K562 (cell line): ENCODE measurements at regions not wholly inside any gene's neighbourhood (a gene's known extent, or its start where the extent isn't known, plus 50 kb on each side); places are given as distances from the start of the nearest gene placed in this dataset.

Experiments used
- ATAC-seq: fragments of 200-7000 bp; cut with Tn5 transposase; 3 replicates; pipeline ENCODE4 v1.9.1; 2020; ENCODE audit warnings: moderate library complexity
- BruUV-seq: library from RNA; stranded (reverse); fragments of 400-500 nt; replicated peaks from 2 replicates; lab custom pipeline; 2021; lab: Mats Ljungman, UMichigan
- CTCF ChIA-PET: fragments of 300-600 bp; formaldehyde crosslinking; extraction: SDS; loops from one replicate; lab custom pipeline; 2021; ENCODE audit warnings: low intra/inter-chr PET ratio; lab: Yijun Ruan, JAX
- POLR2A ChIA-PET: fragments of 300-600, 350-650 bp; sonication (Branson Sonifier 250); formaldehyde crosslinking; extraction: SDS; loops from one replicate; lab custom pipeline; 2021; ENCODE audit warnings: antibody characterized with exemption, inconsistent platforms; lab: Yijun Ruan, JAX
- DNase-seq, 4 experiments: peaks; one replicate each; pipeline versions ENCODE4 v3.0.0 to v3.0.0-alpha.2; 2011 to 2018; ENCODE audit warnings: low spot score in 3 of 4, mixed read lengths in 3 of 4; ENCODE audit errors: extremely low read depth in 1 of 4
- FAIRE-seq: peaks from 2 replicates; lab custom pipeline; 2011; peaks lifted over from hg19 to GRCh38; lab: Jason Lieb, UNC
- H2AFZ ChIP-seq: 2 replicates; pipeline ENCODE4 v1.6.0; 2011; ENCODE audit warnings: low read depth, low read length, control low read depth, inconsistent platforms
- H3K27ac ChIP-seq: fragments of 200-600 bp; 3 replicates; pipeline ENCODE4 v1.8.0; 2011; ENCODE audit warnings: low read depth, mild to moderate bottlenecking, control low read depth, inconsistent platforms, low read length, moderate library complexity, mixed read lengths; ENCODE audit errors: extremely low read depth
- H3K27me3 ChIP-seq, 2 experiments: fragments of 300-600 bp in 1 of 2; 2 replicates in 1 of 2; 3 replicates in 1 of 2; pipeline versions ENCODE4 v1.6.0 to v1.8.0; 2011; ENCODE audit warnings: inconsistent platforms in 2 of 2, low read length in 2 of 2, mild to moderate bottlenecking in 1 of 2, mixed read lengths in 1 of 2, moderate library complexity in 1 of 2; ENCODE audit not compliant: control insufficient read depth in 2 of 2, insufficient read depth in 2 of 2
- H3K36me3 ChIP-seq: fragments of 300-600 bp; 3 replicates; pipeline ENCODE4 v1.8.0; 2011; ENCODE audit warnings: mild to moderate bottlenecking, low read length, inconsistent platforms; ENCODE audit not compliant: control insufficient read depth, insufficient read depth
- H3K4me1 ChIP-seq, 2 experiments: fragments of 200-600 bp in 1 of 2; replicated peaks in 1 of 2; 2 replicates in 1 of 2; 3 replicates in 1 of 2; pipeline versions ENCODE4 v1.5.1 to v1.8.0; 2011; ENCODE audit warnings: inconsistent platforms in 2 of 2, low read length in 2 of 2, mild to moderate bottlenecking in 1 of 2, mixed read lengths in 1 of 2, moderate library complexity in 1 of 2; ENCODE audit not compliant: control insufficient read depth in 2 of 2, insufficient read depth in 2 of 2
- H3K4me2 ChIP-seq: 2 replicates; pipeline ENCODE4 v1.6.1; 2011; ENCODE audit warnings: low read length, control low read depth, inconsistent platforms, mixed read lengths; ENCODE audit not compliant: insufficient read depth
- H3K4me3 ChIP-seq: fragments of 200-600 bp; sonication (generic), shearing (Covaris generic); 2 replicates; pipeline ENCODE4 v1.5.1; 2016; ENCODE audit warnings: control low read depth, inconsistent platforms
- H3K79me2 ChIP-seq: fragments of 200-600 bp; 3 replicates; pipeline ENCODE4 v1.8.0; 2011; ENCODE audit warnings: low read length, inconsistent platforms; ENCODE audit not compliant: control insufficient read depth, insufficient read depth
- H3K9ac ChIP-seq, 2 experiments: 2 replicates each; pipeline versions ENCODE4 v1.6.0 to v1.6.1; 2011; ENCODE audit warnings: low read depth in 2 of 2, low read length in 2 of 2, control low read depth in 1 of 2, inconsistent platforms in 1 of 2, mild to moderate bottlenecking in 1 of 2, mixed read lengths in 1 of 2; ENCODE audit not compliant: insufficient read depth in 1 of 2
- H3K9me1 ChIP-seq: one replicate; pipeline ENCODE4 v1.6.0; 2011; ENCODE audit warnings: inconsistent platforms, mild to moderate bottlenecking, low read length, moderate library complexity; ENCODE audit not compliant: control insufficient read depth, insufficient read depth
- H3K9me3 ChIP-seq: replicated peaks from 2 replicates; pipeline ENCODE4 v1.5.1; 2011; ENCODE audit warnings: low read depth, low read length, inconsistent platforms; ENCODE audit not compliant: control insufficient read depth, insufficient read depth
- H4K20me1 ChIP-seq: replicated peaks from 2 replicates; pipeline ENCODE4 v1.6.1; 2011; ENCODE audit warnings: low read length, inconsistent platforms, mixed read lengths; ENCODE audit not compliant: control insufficient read depth, insufficient read depth
- HDAC1 ChIP-seq, 2 experiments: fragments of 450-650 bp; IDR thresholded peaks; 2 replicates each; pipeline ENCODE4 v1.6.1; 2016 to 2017; ENCODE audit warnings: inconsistent platforms in 1 of 2, mild to moderate bottlenecking in 1 of 2, moderate library complexity in 1 of 2
- RAD21 ChIP-seq, 2 experiments: fragments of 250-450 bp in 1 of 2; fragments of 450-650 bp in 1 of 2; sonication (Bioruptor Pico) in 1 of 2; formaldehyde crosslinking in 1 of 2; IDR thresholded peaks in 1 of 2; conservative IDR thresholded peaks in 1 of 2; 2 replicates each; pipeline versions ENCODE4 v1.4.0 to v1.8.0; 2020 to 2022; ENCODE audit warnings: mild to moderate bottlenecking in 2 of 2, moderate library complexity in 1 of 2
- RBM22 ChIP-seq: fragments of 200-400 bp; formaldehyde crosslinking; IDR thresholded peaks from 2 replicates; pipeline ENCODE4 v1.6.1; 2018; ENCODE audit warnings: low read length, low read depth; ENCODE audit not compliant: poor library complexity, severe bottlenecking
- RBM25 ChIP-seq: fragments of 200-400 bp; formaldehyde crosslinking; IDR thresholded peaks from 2 replicates; pipeline ENCODE4 v1.6.1; 2018; ENCODE audit warnings: low read length, low read depth, moderate library complexity; ENCODE audit not compliant: severe bottlenecking
- WGBS: fragments of 100-300 bp; shearing (Covaris generic); methylation state at CpG from one replicate; pipeline ENCODE4 v1.1.6; 2016; ENCODE audit warnings: low coverage, mixed read lengths; ENCODE audit not compliant: insufficient coverage; ENCODE audit errors: missing lambda C conversion rate; 5-methylcytosine and 5-hydroxymethylcytosine counted together
- in situ Hi-C: fragments of 300-500 bp; cut with MboI; formaldehyde crosslinking; loops from 4 replicates; pipeline ENCODE4 v1.15.0; 2018; ENCODE audit warnings: inconsistent platforms, mixed read lengths
- intact Hi-C: fragments of 100-400 bp; cut with micrococcal nuclease; formaldehyde crosslinking; loops from 2 replicates; pipeline ENCODE4 v1.14.2; 2022
- TF ChIP-seq, protein P1 (sequence below), 3 experiments: IDR thresholded peaks in 2 of 3; conservative IDR thresholded peaks in 1 of 3; 2 replicates each; pipeline ENCODE4 v1.5.1; 2011 to 2012; ENCODE audit warnings: low read length in 3 of 3, mild to moderate bottlenecking in 3 of 3, control low read depth in 2 of 3, improper control_type of control experiment in 1 of 3, inconsistent platforms in 1 of 3, low read depth in 1 of 3, mixed read lengths in 1 of 3, moderate library complexity in 1 of 3; ENCODE audit not compliant: insufficient read depth in 2 of 3
- TF ChIP-seq, protein P2 (sequence below): fragments of 200-800 bp; sonication (Bioruptor generic); IDR thresholded peaks from 2 replicates; pipeline ENCODE4 v1.6.1; 2017; ENCODE audit warnings: missing genetic modification characterization, missing compliant biosample characterization
- TF ChIP-seq, protein P3 (sequence below): fragments of 250-450 bp; sonication (Bioruptor Pico); IDR thresholded peaks from 2 replicates; pipeline ENCODE4 v1.5.0; 2021

DNA sequence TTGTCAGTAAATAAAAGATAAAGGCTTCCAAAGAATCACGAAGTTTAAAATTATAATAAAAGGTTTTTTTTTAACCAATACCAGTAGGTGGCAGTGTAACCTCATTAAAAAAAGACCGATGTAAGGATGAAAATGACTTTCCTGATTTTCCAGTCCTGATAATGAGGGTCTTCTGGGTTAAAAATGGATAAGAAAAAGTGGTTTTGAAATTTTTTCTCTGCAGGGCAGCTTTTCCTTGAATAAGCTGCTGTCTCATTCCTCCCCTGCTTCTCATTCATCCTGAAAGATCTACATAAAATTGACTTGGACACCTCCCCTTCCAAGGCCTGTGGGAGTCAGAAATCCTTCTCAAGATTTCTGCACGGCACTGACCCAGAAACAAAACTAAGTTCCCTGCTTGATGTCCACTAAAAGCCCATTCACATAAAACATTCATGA, 58.9 kb upstream of the FBXO33 start:
- intact Hi-C loops (no loop called here), in situ Hi-C loops (no loop called here)
- Histone ChIP-seq H3K9me3 (no peaks in the 10 kb centered on the region), H3K9ac (no peak overlapping the region), H3K9me1 (no peaks in the 10 kb centered on the region), H3K27me3 (no peaks in the 10 kb centered on the region), H3K4me2 (no peak overlapping the region), H4K20me1 (no peaks in the 10 kb centered on the region), H3K4me3 (no peak overlapping the region), H2AFZ (no peak overlapping the region)
- FAIRE-seq (no peak), DNase-seq (peak; percentile 6 to 22 (median 8))
- CTCF ChIA-PET, result no interaction called here
- BruUV-seq, result no TSS peak
- TF ChIP-seq, protein P1, sequence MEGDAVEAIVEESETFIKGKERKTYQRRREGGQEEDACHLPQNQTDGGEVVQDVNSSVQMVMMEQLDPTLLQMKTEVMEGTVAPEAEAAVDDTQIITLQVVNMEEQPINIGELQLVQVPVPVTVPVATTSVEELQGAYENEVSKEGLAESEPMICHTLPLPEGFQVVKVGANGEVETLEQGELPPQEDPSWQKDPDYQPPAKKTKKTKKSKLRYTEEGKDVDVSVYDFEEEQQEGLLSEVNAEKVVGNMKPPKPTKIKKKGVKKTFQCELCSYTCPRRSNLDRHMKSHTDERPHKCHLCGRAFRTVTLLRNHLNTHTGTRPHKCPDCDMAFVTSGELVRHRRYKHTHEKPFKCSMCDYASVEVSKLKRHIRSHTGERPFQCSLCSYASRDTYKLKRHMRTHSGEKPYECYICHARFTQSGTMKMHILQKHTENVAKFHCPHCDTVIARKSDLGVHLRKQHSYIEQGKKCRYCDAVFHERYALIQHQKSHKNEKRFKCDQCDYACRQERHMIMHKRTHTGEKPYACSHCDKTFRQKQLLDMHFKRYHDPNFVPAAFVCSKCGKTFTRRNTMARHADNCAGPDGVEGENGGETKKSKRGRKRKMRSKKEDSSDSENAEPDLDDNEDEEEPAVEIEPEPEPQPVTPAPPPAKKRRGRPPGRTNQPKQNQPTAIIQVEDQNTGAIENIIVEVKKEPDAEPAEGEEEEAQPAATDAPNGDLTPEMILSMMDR (IDR thresholded peaks at IDR 0.05 in 2 of 3, conservative IDR thresholded peaks at IDR 0.05 in 1 of 3; ENCODE audit: insufficient read depth in 2 of 3, low read depth in 1 of 3, low read length in 3 of 3), result peak in 1 of 3 experiments; percentile 41; a peak in 3 of 6 replicates
- TF ChIP-seq, protein P2, sequence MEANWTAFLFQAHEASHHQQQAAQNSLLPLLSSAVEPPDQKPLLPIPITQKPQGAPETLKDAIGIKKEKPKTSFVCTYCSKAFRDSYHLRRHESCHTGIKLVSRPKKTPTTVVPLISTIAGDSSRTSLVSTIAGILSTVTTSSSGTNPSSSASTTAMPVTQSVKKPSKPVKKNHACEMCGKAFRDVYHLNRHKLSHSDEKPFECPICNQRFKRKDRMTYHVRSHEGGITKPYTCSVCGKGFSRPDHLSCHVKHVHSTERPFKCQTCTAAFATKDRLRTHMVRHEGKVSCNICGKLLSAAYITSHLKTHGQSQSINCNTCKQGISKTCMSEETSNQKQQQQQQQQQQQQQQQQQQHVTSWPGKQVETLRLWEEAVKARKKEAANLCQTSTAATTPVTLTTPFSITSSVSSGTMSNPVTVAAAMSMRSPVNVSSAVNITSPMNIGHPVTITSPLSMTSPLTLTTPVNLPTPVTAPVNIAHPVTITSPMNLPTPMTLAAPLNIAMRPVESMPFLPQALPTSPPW, result no peak
- TF ChIP-seq RAD21 (CRISPR knock-in tag; conservative IDR thresholded peaks at IDR 0.05 in 1 of 2, IDR thresholded peaks at IDR 0.05 in 1 of 2) (peak; percentile 40 to 58; a peak in 3 of 4 replicates), RBM25 (no peak), RBM22 (no peak), HDAC1 (IDR thresholded peaks at IDR 0.05) (no peak)
- TF ChIP-seq, protein P3, sequence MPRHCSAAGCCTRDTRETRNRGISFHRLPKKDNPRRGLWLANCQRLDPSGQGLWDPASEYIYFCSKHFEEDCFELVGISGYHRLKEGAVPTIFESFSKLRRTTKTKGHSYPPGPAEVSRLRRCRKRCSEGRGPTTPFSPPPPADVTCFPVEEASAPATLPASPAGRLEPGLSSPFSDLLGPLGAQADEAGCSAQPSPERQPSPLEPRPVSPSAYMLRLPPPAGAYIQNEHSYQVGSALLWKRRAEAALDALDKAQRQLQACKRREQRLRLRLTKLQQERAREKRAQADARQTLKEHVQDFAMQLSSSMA (CRISPR knock-in tag), result no peak
- TF ChIP-seq, all 486 proteins: peak for 2
- no peaks in the 10 kb centered on the region for H3K36me3 ChIP-seq
- H3K27ac ChIP-seq, result no peak overlapping the region
- no peaks in the 10 kb centered on the region for H3K4me1 ChIP-seq
- ATAC-seq, result no peak
- 4% methylated on average over 3 of the region's 3 CpGs for WGBS
- H3K79me2 ChIP-seq, result no peaks in the 10 kb centered on the region
- POLR2A ChIA-PET, result no interaction called here
